ENCODE measurements at regions not wholly inside any gene's neighbourhood (a gene's known extent, or its start where the extent isn't known, plus 50 kb on each side); places are given as distances from the start of the nearest gene placed in this dataset.

DNA sequence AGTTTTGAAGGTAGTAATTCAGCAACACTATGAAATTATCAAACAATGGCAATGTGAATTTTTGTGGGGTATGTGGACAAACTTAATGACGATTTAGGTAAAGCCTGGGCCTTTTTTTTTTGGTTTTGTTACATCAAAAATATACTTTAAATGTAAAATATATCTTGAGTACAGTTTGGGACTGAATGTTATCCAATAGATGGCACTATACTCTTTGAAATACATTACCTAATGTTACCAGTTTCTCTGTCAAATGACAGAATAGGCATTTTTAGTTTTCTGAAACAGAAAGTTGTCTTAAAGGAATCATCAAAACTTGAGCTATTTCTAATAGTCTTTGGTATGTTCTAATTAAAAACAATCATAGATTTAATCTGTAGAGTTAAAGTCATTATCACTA, 1651.9 kb downstream of the C4orf33 start:
- TF ChIP-seq, protein P1, sequence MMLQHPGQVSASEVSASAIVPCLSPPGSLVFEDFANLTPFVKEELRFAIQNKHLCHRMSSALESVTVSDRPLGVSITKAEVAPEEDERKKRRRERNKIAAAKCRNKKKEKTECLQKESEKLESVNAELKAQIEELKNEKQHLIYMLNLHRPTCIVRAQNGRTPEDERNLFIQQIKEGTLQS (IDR thresholded peaks at IDR 0.05), result no peak
- TF ChIP-seq, protein P2, sequence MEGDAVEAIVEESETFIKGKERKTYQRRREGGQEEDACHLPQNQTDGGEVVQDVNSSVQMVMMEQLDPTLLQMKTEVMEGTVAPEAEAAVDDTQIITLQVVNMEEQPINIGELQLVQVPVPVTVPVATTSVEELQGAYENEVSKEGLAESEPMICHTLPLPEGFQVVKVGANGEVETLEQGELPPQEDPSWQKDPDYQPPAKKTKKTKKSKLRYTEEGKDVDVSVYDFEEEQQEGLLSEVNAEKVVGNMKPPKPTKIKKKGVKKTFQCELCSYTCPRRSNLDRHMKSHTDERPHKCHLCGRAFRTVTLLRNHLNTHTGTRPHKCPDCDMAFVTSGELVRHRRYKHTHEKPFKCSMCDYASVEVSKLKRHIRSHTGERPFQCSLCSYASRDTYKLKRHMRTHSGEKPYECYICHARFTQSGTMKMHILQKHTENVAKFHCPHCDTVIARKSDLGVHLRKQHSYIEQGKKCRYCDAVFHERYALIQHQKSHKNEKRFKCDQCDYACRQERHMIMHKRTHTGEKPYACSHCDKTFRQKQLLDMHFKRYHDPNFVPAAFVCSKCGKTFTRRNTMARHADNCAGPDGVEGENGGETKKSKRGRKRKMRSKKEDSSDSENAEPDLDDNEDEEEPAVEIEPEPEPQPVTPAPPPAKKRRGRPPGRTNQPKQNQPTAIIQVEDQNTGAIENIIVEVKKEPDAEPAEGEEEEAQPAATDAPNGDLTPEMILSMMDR (IDR thresholded peaks at IDR 0.05; ENCODE audit: low read depth, low read length, missing input control), result no peak
- no peak for TF ChIP-seq JUND (IDR thresholded peaks at IDR 0.05)
- no peak for TF ChIP-seq EGR1 (IDR thresholded peaks at IDR 0.05; ENCODE audit: low read depth in 2 of 2)
